Retinal pigment epithelial cell (primary cell): ENCODE measurements at regions not wholly inside any gene's neighbourhood (a gene's known extent, or its start where the extent isn't known, plus 50 kb on each side); places are given as distances from the start of the nearest gene placed in this dataset.

Source experiments
- DNase-seq: peaks from one replicate; pipeline ENCODE4 v3.0.0-alpha.2; 2010; ENCODE audit warnings: low read depth
- H3K4me3 ChIP-seq: 2 replicates; pipeline ENCODE4 v1.5.1; 2011; ENCODE audit warnings: mild to moderate bottlenecking, low read length, control low read depth, moderate library complexity
- CTCF ChIP-seq: conservative IDR thresholded peaks from 2 replicates; pipeline ENCODE4 v1.5.1; 2011; ENCODE audit warnings: low read depth, low read length, control low read depth, inconsistent platforms

GRCh38 chr14:25226214-25226613 lies 176.3 kb upstream of the STXBP6 start:
- TF ChIP-seq CTCF, result no peak
- DNase-seq, result no peak
- H3K4me3 ChIP-seq, result no peak overlapping the region

- no peak for DNase-seq
- no peak for TF ChIP-seq CTCF
- H3K4me3 ChIP-seq, result no peak overlapping the region
Measured at GRCh38 chr14:25222256-25222655, 172.3 kb upstream of the STXBP6 start.

GRCh38 chr14:25220514-25220913 lies 170.6 kb upstream of the STXBP6 start:
- DNase-seq, result no peak
- no peak overlapping the region for H3K4me3 ChIP-seq

GRCh38 chr14:25215607-25216006 lies 165.7 kb upstream of the STXBP6 start:
- H3K4me3 ChIP-seq, result no peak overlapping the region

More at GRCh38 chr14:25220514-25220913, 170.6 kb upstream of the STXBP6 start:
- no peak for TF ChIP-seq CTCF

GRCh38 chr14:25197885-25198284 lies 147.9 kb upstream of the STXBP6 start:
- no peak for TF ChIP-seq CTCF
- DNase-seq, result no peak
- no peak overlapping the region for H3K4me3 ChIP-seq

More at GRCh38 chr14:25215607-25216006, 165.7 kb upstream of the STXBP6 start:
- no peak for TF ChIP-seq CTCF
- no peak for DNase-seq

- H3K4me3 ChIP-seq, result no peak overlapping the region
- DNase-seq, result no peak
- TF ChIP-seq CTCF, result no peak
Measured at GRCh38 chr14:25180221-25180620, 130.3 kb upstream of the STXBP6 start.

GRCh38 chr14:25178255-25178654 lies 128.3 kb upstream of the STXBP6 start:
- no peak for DNase-seq
- no peak for TF ChIP-seq CTCF
- no peak overlapping the region for H3K4me3 ChIP-seq
